Mesendoderm (in vitro differentiated cells): ENCODE measurements at regions not wholly inside any gene's neighbourhood (a gene's known extent, or its start where the extent isn't known, plus 50 kb on each side); places are given as distances from the start of the nearest gene placed in this dataset.

Source experiments
- DNase-seq: peaks from one replicate; pipeline ENCODE4 v3.0.0; 2013
- H2AK5ac ChIP-seq: 2 replicates; pipeline ENCODE4 v1.6.1; 2013; ENCODE audit warnings: low read length, inconsistent platforms
- H2BK120ac ChIP-seq: 2 replicates; pipeline ENCODE4 v1.6.1; 2013; ENCODE audit warnings: low read depth, mild to moderate bottlenecking, low read length, moderate library complexity, mixed read lengths
- H2BK15ac ChIP-seq: replicated peaks from 2 replicates; pipeline ENCODE4 v1.6.1; 2013; ENCODE audit warnings: low read depth, mild to moderate bottlenecking, moderate library complexity
- H2BK5ac ChIP-seq: 2 replicates; pipeline ENCODE4 v1.6.1; 2013; ENCODE audit warnings: low read length, inconsistent platforms
- H3K18ac ChIP-seq: 2 replicates; pipeline ENCODE4 v1.6.1; 2013; ENCODE audit warnings: mild to moderate bottlenecking, low read length, mixed read lengths
- H3K23ac ChIP-seq: one replicate; pipeline ENCODE4 v1.6.1; 2013; ENCODE audit warnings: low read length
- H3K27ac ChIP-seq: 2 replicates; pipeline ENCODE4 v1.5.1; 2013; ENCODE audit warnings: low read depth, mild to moderate bottlenecking, inconsistent platforms, low read length, moderate library complexity
- H3K27me3 ChIP-seq: 2 replicates; pipeline ENCODE4 v1.6.1; 2013; ENCODE audit warnings: low read length, control low read depth, mild to moderate bottlenecking, inconsistent platforms; ENCODE audit not compliant: insufficient read depth, poor library complexity
- H3K36me3 ChIP-seq: 2 replicates; pipeline ENCODE4 v1.6.1; 2013; ENCODE audit warnings: low read length, inconsistent platforms; ENCODE audit not compliant: control insufficient read depth, insufficient read depth
- H3K4ac ChIP-seq: one replicate; pipeline ENCODE4 v1.6.1; 2013; ENCODE audit warnings: low read depth, mild to moderate bottlenecking, low read length, moderate library complexity
- H3K4me1 ChIP-seq: 2 replicates; pipeline ENCODE4 v1.6.1; 2013; ENCODE audit warnings: low read depth, low read length, inconsistent platforms; ENCODE audit not compliant: control insufficient read depth
- H3K4me2 ChIP-seq: 2 replicates; pipeline ENCODE4 v1.6.1; 2013; ENCODE audit warnings: low read length
- H3K4me3 ChIP-seq: 2 replicates; pipeline ENCODE4 v1.5.1; 2013; ENCODE audit warnings: mild to moderate bottlenecking, low read length
- H3K56ac ChIP-seq: one replicate; pipeline ENCODE4 v1.6.1; 2013; ENCODE audit warnings: low read length
- H3K79me1 ChIP-seq: 2 replicates; pipeline ENCODE4 v1.6.1; 2013; ENCODE audit warnings: low read length, inconsistent platforms
- H3K79me2 ChIP-seq: 2 replicates; pipeline ENCODE4 v1.6.1; 2013; ENCODE audit warnings: mild to moderate bottlenecking, low read length; ENCODE audit not compliant: control insufficient read depth, insufficient read depth
- H3K9ac ChIP-seq: 2 replicates; pipeline ENCODE4 v1.6.1; 2013; ENCODE audit warnings: low read length, inconsistent platforms
- H4K5ac ChIP-seq: one replicate; pipeline ENCODE4 v1.6.1; 2013; ENCODE audit warnings: low read length
- H4K8ac ChIP-seq: one replicate; pipeline ENCODE4 v1.6.1; 2013; ENCODE audit warnings: low read depth, mild to moderate bottlenecking, control low read depth, low read length, moderate library complexity
- WGBS: extraction: QIAGEN DNeasy Blood & Tissue Kit; methylation state at CpG from one replicate; pipeline ENCODE4 v1.1.7; 2013; ENCODE audit warnings: low lambda C conversion rate, missing lambda C conversion rate; ENCODE audit not compliant: insufficient coverage; ENCODE audit errors: extremely low coverage; 5-methylcytosine and 5-hydroxymethylcytosine counted together

GRCh38 chr16:80489173-80489572 is 51.6 kb upstream of the DYNLRB2 start:
- no peak for DNase-seq
- H3K4me2 ChIP-seq: no peak overlapping the region
- H2AK5ac ChIP-seq: no peak overlapping the region
- no peak overlapping the region for H3K4ac ChIP-seq
- H3K23ac ChIP-seq: no peak overlapping the region
- H3K56ac ChIP-seq: no peak overlapping the region
- no peak overlapping the region for H4K8ac ChIP-seq
- H2BK120ac ChIP-seq: no peak overlapping the region
- H3K9ac ChIP-seq: no peak overlapping the region
- no peak overlapping the region for H3K27ac ChIP-seq
- H3K18ac ChIP-seq: no peak overlapping the region
- H3K79me2 ChIP-seq: no peaks in the 10 kb centered on the region
- WGBS: no CpG with 5 or more reads among the region's 1 CpG
- no peaks in the 10 kb centered on the region for H3K27me3 ChIP-seq
- H2BK15ac ChIP-seq: no peak overlapping the region
- H3K36me3 ChIP-seq: no peaks in the 10 kb centered on the region
- no peaks in the 10 kb centered on the region for H3K4me1 ChIP-seq
- H3K4me3 ChIP-seq: no peak overlapping the region
- H4K5ac ChIP-seq: no peak overlapping the region
- H2BK5ac ChIP-seq: no peak overlapping the region
- no peaks in the 10 kb centered on the region for H3K79me1 ChIP-seq

- H3K79me1 ChIP-seq: no peaks in the 10 kb centered on the region
- no peak overlapping the region for H3K9ac ChIP-seq
- no peak overlapping the region for H2BK5ac ChIP-seq
- no peak overlapping the region for H4K8ac ChIP-seq
- DNase-seq: no peak
- H3K36me3 ChIP-seq: no peaks in the 10 kb centered on the region
- no peak overlapping the region for H3K4me3 ChIP-seq
- no peak overlapping the region for H2AK5ac ChIP-seq
- H2BK15ac ChIP-seq: no peak overlapping the region
- H3K27ac ChIP-seq: no peak overlapping the region
- no peaks in the 10 kb centered on the region for H3K4me1 ChIP-seq
- H2BK120ac ChIP-seq: no peak overlapping the region
- H3K27me3 ChIP-seq: no peaks in the 10 kb centered on the region
- no peak overlapping the region for H3K56ac ChIP-seq
- H4K5ac ChIP-seq: no peak overlapping the region
- no peak overlapping the region for H3K4me2 ChIP-seq
- H3K79me2 ChIP-seq: no peaks in the 10 kb centered on the region
- H3K18ac ChIP-seq: no peak overlapping the region
- WGBS: no CpG with 5 or more reads among the region's 2 CpGs
- no peak overlapping the region for H3K23ac ChIP-seq
- no peak overlapping the region for H3K4ac ChIP-seq
Measured at GRCh38 chr16:80488167-80488566, 52.6 kb upstream of the DYNLRB2 start.

- WGBS: no CpG with 5 or more reads among the region's 4 CpGs
- no peak overlapping the region for H2AK5ac ChIP-seq
- no peak overlapping the region for H3K27ac ChIP-seq
Measured at GRCh38 chr16:80480664-80481063, 60.1 kb upstream of the DYNLRB2 start.

GRCh38 chr16:80477838-80478237 is 63.0 kb upstream of the DYNLRB2 start:
- H2BK5ac ChIP-seq: no peak overlapping the region
- no peaks in the 10 kb centered on the region for H3K4me1 ChIP-seq
- no CpG with 5 or more reads among the region's 2 CpGs for WGBS
- no peak overlapping the region for H3K56ac ChIP-seq
- H3K27ac ChIP-seq: no peak overlapping the region
- H3K79me2 ChIP-seq: no peaks in the 10 kb centered on the region
- DNase-seq: no peak
- no peak overlapping the region for H3K23ac ChIP-seq
- H3K4ac ChIP-seq: no peak overlapping the region
- H3K4me3 ChIP-seq: no peak overlapping the region
- no peaks in the 10 kb centered on the region for H3K36me3 ChIP-seq
- H2BK120ac ChIP-seq: no peak overlapping the region
- H4K8ac ChIP-seq: no peak overlapping the region
- no peak overlapping the region for H3K9ac ChIP-seq
- H2BK15ac ChIP-seq: no peak overlapping the region
- H2AK5ac ChIP-seq: no peak overlapping the region
- no peak overlapping the region for H3K18ac ChIP-seq
- no peak overlapping the region for H3K4me2 ChIP-seq
- no peak overlapping the region for H4K5ac ChIP-seq
- no peaks in the 10 kb centered on the region for H3K79me1 ChIP-seq
- no peaks in the 10 kb centered on the region for H3K27me3 ChIP-seq

More at GRCh38 chr16:80480664-80481063, 60.1 kb upstream of the DYNLRB2 start:
- H3K56ac ChIP-seq: no peak overlapping the region
- no peak overlapping the region for H4K8ac ChIP-seq
- no peak for DNase-seq
- H4K5ac ChIP-seq: no peak overlapping the region
- no peak overlapping the region for H2BK120ac ChIP-seq
- no peak overlapping the region for H3K18ac ChIP-seq
- no peak overlapping the region for H3K4me3 ChIP-seq
- no peak overlapping the region for H3K9ac ChIP-seq
- H3K4me1 ChIP-seq: no peaks in the 10 kb centered on the region
- H2BK5ac ChIP-seq: no peak overlapping the region
- H3K23ac ChIP-seq: no peak overlapping the region
- H3K4ac ChIP-seq: no peak overlapping the region
- H3K4me2 ChIP-seq: no peak overlapping the region
- H3K36me3 ChIP-seq: no peaks in the 10 kb centered on the region
- no peak overlapping the region for H2BK15ac ChIP-seq
- no peaks in the 10 kb centered on the region for H3K79me2 ChIP-seq
- no peaks in the 10 kb centered on the region for H3K79me1 ChIP-seq
- H3K27me3 ChIP-seq: no peaks in the 10 kb centered on the region

GRCh38 chr16:80468029-80468428 is 72.8 kb upstream of the DYNLRB2 start:
- Histone ChIP-seq H3K56ac (no peak overlapping the region), H3K27ac (no peak overlapping the region), H3K79me1 (no peaks in the 10 kb centered on the region), H2AK5ac (no peak overlapping the region), H3K36me3 (no peaks in the 10 kb centered on the region), H3K79me2 (no peaks in the 10 kb centered on the region), H3K4me2 (no peak overlapping the region), H2BK15ac (no peak overlapping the region), H3K27me3 (no peaks in the 10 kb centered on the region), H3K23ac (no peak overlapping the region), H3K9ac (no peak overlapping the region), H4K8ac (no peak overlapping the region), H2BK120ac (no peak overlapping the region), H3K4me3 (no peak overlapping the region), H3K18ac (no peak overlapping the region), H3K4ac (no peak overlapping the region), H3K4me1 (no peaks in the 10 kb centered on the region), H2BK5ac (no peak overlapping the region), H4K5ac (no peak overlapping the region)
- WGBS: no CpG with 5 or more reads among the region's 8 CpGs
- no peak for DNase-seq
